Glutamatergic neuron (in vitro differentiated cells): ENCODE measurements at regions not wholly inside any gene's neighbourhood (a gene's known extent, or its start where the extent isn't known, plus 50 kb on each side); places are given as distances from the start of the nearest gene placed in this dataset.

Source experiments
- DNase-seq: peaks from one replicate; pipeline ENCODE4 v3.0.0; 2022
- H3K27ac Mint-ChIP-seq: one replicate; pipeline ENCODE4 v1.8.0; 2020; ENCODE audit warnings: mild to moderate bottlenecking, mixed read lengths, inconsistent platforms; ENCODE audit not compliant: unreplicated experiment
- H3K27me3 Mint-ChIP-seq: one replicate; pipeline ENCODE4 v1.8.0; 2020; ENCODE audit warnings: mild to moderate bottlenecking, moderate library complexity, mixed read lengths, inconsistent platforms; ENCODE audit not compliant: unreplicated experiment
- H3K36me3 Mint-ChIP-seq: one replicate; pipeline ENCODE4 v1.8.0; 2020; ENCODE audit warnings: mild to moderate bottlenecking, mixed read lengths, inconsistent platforms; ENCODE audit not compliant: unreplicated experiment
- H3K4me1 Mint-ChIP-seq: one replicate; pipeline ENCODE4 v1.8.0; 2020; ENCODE audit warnings: mild to moderate bottlenecking, low read depth, mixed read lengths, inconsistent platforms; ENCODE audit not compliant: unreplicated experiment
- H3K4me3 Mint-ChIP-seq: one replicate; pipeline ENCODE4 v1.8.0; 2020; ENCODE audit warnings: mild to moderate bottlenecking, mixed read lengths, inconsistent platforms; ENCODE audit not compliant: unreplicated experiment
- H3K9me3 Mint-ChIP-seq: one replicate; pipeline ENCODE4 v1.8.0; 2020; ENCODE audit warnings: mild to moderate bottlenecking, moderate library complexity, mixed read lengths, inconsistent platforms; ENCODE audit not compliant: unreplicated experiment
- CTCF ChIP-seq: fragments of 200-600 bp; sonication (generic); IDR thresholded peaks from one replicate; pipeline ENCODE4 v1.5.0; 2021; ENCODE audit not compliant: partially characterized antibody, unreplicated experiment

DNA sequence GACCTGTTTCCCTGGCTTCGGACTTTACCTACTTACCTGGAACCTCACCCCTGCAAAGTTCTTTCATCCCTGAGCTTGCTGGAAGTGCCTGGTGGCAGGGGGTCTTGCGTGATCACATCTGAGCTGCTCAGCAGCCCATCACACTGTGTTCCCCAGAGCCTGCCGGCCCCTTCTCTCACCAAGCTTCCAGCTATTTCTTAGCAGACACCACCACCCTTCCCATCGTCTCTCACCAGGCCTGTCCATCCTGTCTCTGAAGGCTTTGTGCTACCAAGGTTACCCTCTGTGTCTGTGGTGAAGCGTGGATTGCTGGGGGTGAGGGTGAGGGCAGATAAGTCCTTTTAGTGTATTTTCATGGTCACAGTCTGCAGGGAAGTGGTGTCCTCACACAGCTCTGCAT lies 78.8 kb upstream of the NRXN3 start:
- Mint-ChIP-seq H3K4me1 (no peaks in the 10 kb centered on the region), H3K27ac (no peak overlapping the region), H3K9me3 (no peaks in the 10 kb centered on the region), H3K36me3 (no peaks in the 10 kb centered on the region), H3K27me3 (peaks cover 2% of the 10 kb centered on the region), H3K4me3 (no peak overlapping the region)
- no peak for TF ChIP-seq CTCF
- DNase-seq, result no peak

DNA sequence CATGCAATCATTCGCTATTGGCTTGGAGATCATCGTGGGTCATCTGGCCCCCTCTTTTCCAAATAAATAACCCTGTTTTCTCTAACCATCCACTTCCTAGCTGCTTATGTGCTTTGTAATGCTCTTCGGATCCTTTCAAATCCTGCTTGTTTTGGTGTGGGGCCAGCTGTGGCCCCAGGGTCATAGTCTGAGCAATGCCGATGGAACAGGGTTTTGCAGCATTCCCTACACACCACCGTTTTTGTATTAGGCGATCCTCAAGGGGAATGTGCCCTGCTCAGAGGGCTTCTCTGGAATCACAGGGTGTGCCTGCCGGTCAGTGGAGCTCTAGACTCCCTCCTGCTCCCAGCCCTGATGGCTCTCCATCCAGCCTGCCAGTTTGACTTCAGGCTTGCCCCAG lies 78.1 kb upstream of the NRXN3 start:
- Mint-ChIP-seq H3K27ac (no peak overlapping the region), H3K4me3 (no peak overlapping the region), H3K4me1 (no peaks in the 10 kb centered on the region), H3K27me3 (peaks cover 2% of the 10 kb centered on the region), H3K9me3 (no peaks in the 10 kb centered on the region), H3K36me3 (no peaks in the 10 kb centered on the region)
- no peak for TF ChIP-seq CTCF
- DNase-seq, result no peak

DNA sequence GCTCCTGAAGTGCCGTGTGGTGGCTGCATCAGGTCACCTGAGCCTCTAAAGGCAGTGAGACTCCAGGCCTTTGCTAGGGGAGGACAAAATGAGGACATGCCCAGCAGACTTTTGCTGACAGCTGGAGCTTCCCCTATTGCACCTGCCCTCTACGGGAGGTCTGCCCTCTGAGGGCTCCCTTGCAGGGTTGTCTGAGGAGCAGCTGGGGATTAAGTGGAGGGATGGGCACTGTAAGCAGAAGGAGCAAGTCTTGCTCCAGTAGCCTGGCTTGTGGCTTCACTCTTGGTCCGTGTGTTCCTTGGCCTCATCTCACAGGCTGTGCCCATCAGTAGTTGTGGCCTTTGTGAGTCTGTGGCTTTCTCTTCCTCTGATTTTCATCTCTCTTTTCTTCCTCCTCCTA lies 66.9 kb upstream of the NRXN3 start:
- no peaks in the 10 kb centered on the region for H3K4me1 Mint-ChIP-seq
- no peak overlapping the region for H3K27ac Mint-ChIP-seq
- H3K27me3 Mint-ChIP-seq, result peaks cover 6% of the 10 kb centered on the region
- no peak for DNase-seq
- no peak overlapping the region for H3K4me3 Mint-ChIP-seq
- H3K9me3 Mint-ChIP-seq, result no peaks in the 10 kb centered on the region
- H3K36me3 Mint-ChIP-seq, result no peaks in the 10 kb centered on the region
- TF ChIP-seq CTCF, result no peak

DNA sequence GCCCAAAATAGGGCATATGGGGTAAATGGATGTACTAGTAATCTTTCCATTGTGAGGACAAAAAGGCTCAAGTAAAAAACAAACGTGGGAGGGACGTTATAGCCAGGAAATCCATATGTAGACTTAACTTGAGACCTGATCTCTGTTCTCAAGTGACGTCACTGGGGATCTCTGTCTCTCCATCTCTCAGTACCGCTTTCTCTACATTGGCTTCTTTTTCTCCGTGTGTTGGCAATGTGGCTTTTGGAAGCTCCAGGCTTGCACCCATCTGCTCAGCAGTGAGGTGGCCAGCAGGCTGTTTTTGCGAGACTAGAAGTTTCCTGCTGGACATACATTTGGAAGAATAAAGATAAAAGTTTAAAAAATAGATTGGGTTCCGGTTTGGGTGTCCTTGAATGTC lies 66.0 kb upstream of the NRXN3 start:
- no peak for TF ChIP-seq CTCF
- H3K9me3 Mint-ChIP-seq, result no peaks in the 10 kb centered on the region
- DNase-seq, result no peak
- no peak overlapping the region for H3K27ac Mint-ChIP-seq
- peaks cover 6% of the 10 kb centered on the region for H3K27me3 Mint-ChIP-seq
- H3K4me3 Mint-ChIP-seq, result no peak overlapping the region
- no peaks in the 10 kb centered on the region for H3K4me1 Mint-ChIP-seq
- H3K36me3 Mint-ChIP-seq, result no peaks in the 10 kb centered on the region

DNA sequence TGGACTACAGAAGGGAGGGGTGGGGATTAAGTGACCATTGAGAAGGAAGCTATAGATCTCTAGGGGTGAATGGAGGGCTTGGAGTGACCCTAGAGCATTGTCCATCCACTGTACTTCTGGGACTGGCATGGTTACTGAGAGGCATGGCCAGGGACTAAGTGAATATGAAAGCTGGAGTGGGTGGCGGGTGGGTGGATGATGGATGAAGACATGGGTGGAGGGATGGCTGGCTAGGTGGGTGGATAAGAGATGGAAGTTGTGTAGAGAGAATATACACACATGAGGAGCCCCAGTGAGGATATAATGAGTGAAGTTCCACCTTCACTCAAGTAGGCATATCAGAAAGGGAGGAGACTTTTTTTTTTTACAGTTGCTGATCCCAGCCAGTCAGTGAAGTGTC lies 65.5 kb upstream of the NRXN3 start:
- Mint-ChIP-seq H3K27me3 (peaks cover 4% of the 10 kb centered on the region), H3K27ac (no peak overlapping the region), H3K4me3 (no peak overlapping the region), H3K36me3 (no peaks in the 10 kb centered on the region), H3K4me1 (no peaks in the 10 kb centered on the region), H3K9me3 (no peaks in the 10 kb centered on the region)
- TF ChIP-seq CTCF, result no peak
- DNase-seq, result no peak
